ENCODE measurements at regions not wholly inside any gene's neighbourhood (a gene's known extent, or its start where the extent isn't known, plus 50 kb on each side); places are given as distances from the start of the nearest gene placed in this dataset.

DNA sequence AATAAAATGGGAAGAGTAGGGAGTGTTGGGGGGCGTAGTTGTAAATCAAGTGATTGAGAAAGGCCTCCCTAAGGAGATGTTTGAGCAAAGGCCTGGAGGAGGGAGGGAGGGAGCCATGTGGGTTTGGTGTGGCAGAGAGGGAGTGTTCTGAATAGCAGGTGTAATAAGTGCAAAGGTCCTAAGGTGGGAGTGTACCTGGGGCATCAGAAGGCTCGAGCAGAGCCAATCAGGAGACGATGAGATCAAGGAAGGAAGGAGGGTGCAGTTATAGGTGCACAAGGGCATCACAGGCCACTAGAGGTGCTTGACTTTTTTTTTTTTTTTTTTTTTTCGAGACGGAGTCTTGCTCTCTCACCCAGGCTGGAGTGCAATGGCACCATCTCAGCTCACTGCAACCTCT, 77.9 kb upstream of the PLXNC1 start:
- no peak for DNase-seq

- DNase-seq, result no peak
These were observed 77.1 kb upstream of the PLXNC1 start for GRCh38 chr12:94071258-94071657.

- peak; percentile 86 for DNase-seq
These were observed 74.8 kb upstream of the PLXNC1 start for GRCh38 chr12:94073441-94074051.

- DNase-seq, result no peak
These were observed 74.0 kb upstream of the PLXNC1 start for GRCh38 chr12:94074216-94074979.

- DNase-seq, result peak; percentile 1
These were observed 73.3 kb upstream of the PLXNC1 start for GRCh38 chr12:94074980-94075629.

DNA sequence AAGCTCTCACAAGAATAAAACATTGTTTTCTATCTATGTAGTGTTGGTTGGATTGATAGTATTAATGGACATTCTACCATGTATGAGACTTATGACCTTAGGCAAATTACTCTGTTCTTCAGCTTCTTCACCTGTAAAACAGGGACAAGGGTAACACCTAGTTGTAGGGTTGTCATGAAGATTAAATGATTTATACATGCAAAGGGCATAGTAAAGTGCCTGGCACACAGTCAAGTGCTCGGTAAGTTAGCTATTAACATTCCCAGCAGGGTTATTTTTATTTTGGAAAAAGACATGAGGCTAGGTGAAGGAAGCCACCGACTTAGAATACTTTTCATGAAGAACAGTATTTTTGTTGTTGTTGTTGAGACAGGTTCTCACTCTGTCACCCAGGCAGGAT, 71.2 kb upstream of the PLXNC1 start:
- DNase-seq, result no peak

- no peak for DNase-seq
These were observed 70.1 kb upstream of the PLXNC1 start for GRCh38 chr12:94078138-94078723.

GRCh38 chr12:94078736-94079509, 69.5 kb upstream of the PLXNC1 start:
- DNase-seq, result no peak

DNA sequence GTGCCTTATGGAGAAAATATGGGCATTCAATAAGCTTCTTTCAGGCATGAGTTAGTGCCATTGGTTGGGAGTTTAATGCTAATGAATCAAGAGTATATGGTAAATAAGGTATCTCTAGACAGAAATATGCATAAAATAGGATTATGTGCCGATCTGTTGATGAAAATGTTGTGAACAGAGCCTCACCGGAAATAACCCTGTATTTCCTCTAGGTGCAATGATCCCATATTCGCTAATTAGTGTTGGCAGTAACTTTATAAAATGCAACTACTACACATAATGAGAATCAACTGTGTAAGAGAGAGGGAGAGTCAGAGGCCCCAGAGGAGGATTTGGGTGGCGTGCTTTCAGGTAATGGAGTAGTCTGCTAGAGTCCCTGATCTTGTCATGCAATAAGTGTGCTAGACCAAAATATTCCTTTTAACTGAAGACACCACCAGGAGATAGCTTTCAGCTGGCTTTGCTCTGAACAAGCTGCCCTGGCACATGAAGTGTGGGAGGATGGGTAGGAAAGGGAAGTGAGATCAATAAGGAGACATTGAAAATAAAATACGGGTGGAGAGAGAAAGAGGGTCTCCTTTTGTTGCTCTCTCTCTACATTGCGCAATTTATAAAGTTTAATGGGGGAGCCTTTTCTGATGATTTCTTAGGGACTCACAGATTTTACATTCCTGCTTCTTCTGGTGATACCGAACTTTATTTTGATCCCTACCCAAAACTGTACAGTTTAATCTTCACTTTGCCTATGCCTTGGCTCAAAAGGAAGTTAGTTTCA, 68.6 kb upstream of the PLXNC1 start:
- DNase-seq, result no peak

- DNase-seq, result peak; percentile 43
These were observed 67.9 kb upstream of the PLXNC1 start for GRCh38 chr12:94080341-94081009.

DNA sequence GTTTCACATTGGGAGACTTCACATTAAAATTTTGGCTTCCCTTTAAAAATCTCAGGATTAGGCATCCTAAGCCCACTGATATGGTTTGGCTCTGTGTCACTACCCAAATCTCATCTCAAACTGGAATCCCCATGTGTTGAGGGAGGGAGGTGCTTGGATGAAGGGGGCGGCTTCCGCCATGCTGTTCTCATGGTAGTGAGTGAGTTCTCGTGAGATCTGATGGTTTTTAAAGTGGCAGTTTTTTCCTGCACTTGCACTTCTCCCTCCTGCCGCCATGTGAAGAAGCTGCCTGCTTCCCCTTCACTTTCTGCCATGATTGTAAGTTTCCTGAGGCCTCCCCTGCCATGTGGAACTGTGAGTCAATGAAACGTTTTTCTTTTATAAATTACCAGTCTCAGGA, 65.7 kb upstream of the PLXNC1 start:
- DNase-seq, result no peak

GRCh38 chr12:94089891-94090290, 58.5 kb upstream of the PLXNC1 start:
- DNase-seq, result no peak

GRCh38 chr12:94091624-94092023, 56.8 kb upstream of the PLXNC1 start:
- no peak for DNase-seq

DNA sequence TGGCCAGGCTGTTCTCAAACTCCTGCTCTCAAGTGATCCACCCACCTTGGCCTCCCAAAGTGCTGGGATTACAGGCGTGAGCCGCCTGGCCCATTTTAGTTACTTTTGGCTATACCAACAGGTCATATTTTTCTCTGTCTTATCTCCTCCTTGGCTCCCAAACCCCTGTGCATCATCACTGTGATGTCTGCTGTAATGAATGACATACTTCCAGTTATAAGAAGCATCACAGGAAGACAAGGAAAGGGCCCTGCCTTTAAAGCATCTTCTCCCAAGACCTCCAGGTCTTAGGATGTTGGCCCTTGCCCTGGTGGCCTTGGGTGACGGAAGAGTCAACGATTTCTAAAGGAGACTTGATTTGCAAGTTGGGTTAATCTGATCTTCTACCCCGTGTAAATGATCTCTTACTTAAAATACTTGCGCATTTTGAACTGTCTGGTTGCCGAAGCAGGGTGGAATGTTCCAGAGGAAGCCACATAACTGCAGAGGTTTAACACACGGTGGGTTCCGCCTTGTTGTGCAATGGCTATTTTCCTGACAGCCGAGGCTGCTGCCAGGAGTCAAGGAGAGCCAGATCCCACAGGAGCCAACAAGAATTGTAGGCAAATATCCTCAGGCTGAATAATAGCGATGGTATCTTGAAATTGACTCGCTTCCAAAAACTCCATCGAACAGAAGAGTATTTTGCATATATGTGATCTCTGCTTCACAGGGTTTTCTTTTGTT, 55.7 kb upstream of the PLXNC1 start:
- no peak for DNase-seq

- no peak for DNase-seq
These were observed 53.7 kb upstream of the PLXNC1 start for GRCh38 chr12:94094700-94095099.

DNA sequence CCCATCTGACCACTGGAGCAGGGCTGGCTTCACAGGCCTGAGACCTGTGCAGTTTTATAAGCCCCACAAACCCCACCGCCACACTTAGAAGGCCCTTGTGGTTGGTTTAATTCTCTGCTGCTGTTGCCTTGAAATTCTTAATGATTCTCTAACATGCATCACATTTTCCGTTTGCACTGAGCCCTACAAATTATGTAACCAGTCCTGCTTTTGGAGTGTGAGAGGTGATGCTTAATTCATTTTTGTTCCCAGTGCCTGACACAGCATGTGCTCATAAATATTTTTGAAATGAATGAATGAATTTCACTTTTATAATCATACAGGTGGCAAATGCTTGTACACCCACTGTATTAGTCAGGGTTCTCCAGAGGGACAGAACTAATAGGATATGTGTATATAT, 52.8 kb upstream of the PLXNC1 start:
- no peak for DNase-seq

DNA sequence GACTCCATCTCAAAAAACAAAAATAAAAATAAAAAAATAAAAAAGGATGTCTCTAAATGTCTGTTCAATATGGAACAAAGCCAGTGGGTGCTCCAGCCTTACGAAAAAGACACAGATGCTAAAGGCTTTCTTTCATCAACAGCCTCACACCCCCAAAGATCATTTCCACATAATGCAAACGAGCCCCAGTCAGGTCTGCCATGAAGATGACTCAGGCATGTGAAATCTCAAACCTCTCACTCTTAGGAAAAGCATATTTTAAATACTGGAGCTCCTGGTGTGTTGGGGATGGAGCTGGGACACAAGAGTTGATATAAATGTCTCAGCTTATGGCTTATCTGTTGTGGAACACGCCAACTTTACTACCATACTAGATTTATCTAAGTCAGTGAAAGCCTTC, 49.9 kb upstream of the PLXNC1 start:
- no peak for DNase-seq
